Cardiac muscle cell (in vitro differentiated cells and primary cell): ENCODE measurements at regions not wholly inside any gene's neighbourhood (a gene's known extent, or its start where the extent isn't known, plus 50 kb on each side); places are given as distances from the start of the nearest gene placed in this dataset.

Experiments
- DNase-seq, 2 donors: peaks; one replicate each; pipeline versions ENCODE4 v3.0.0 to v3.0.0-alpha.2; 2010 to 2017; ENCODE audit warnings: low read depth in 1 of 2, low spot score in 1 of 2
- H3K27ac ChIP-seq: fragments of 200-600 bp; sonication (generic); 2 replicates; pipeline ENCODE4 v1.5.1; 2016
- H3K27me3 ChIP-seq: fragments of 200-600 bp; sonication (generic); 2 replicates; pipeline ENCODE4 v1.6.0; 2016; ENCODE audit warnings: control low read depth
- H3K36me3 ChIP-seq: fragments of 200-600 bp; sonication (generic); 2 replicates; pipeline ENCODE4 v1.5.1; 2016; ENCODE audit warnings: control low read depth
- H3K4me1 ChIP-seq: fragments of 200-600 bp; sonication (generic); 2 replicates; pipeline ENCODE4 v1.8.1; 2017; ENCODE audit warnings: low read depth, mild to moderate bottlenecking, mixed run types
- H3K4me3 ChIP-seq: fragments of 200-600 bp; sonication (generic); 2 replicates; pipeline ENCODE4 v1.5.1; 2016; ENCODE audit warnings: mild to moderate bottlenecking
- H3K9me3 ChIP-seq: fragments of 200-600 bp; sonication (generic); 2 replicates; pipeline ENCODE4 v1.5.1; 2017; ENCODE audit warnings: low read depth, mild to moderate bottlenecking, control low read depth
- CTCF ChIP-seq: IDR thresholded peaks from 2 replicates; pipeline ENCODE4 v1.5.1; 2012; ENCODE audit warnings: low read depth, mild to moderate bottlenecking, low read length

- peak; percentile 57 to 70 for DNase-seq
- no peak overlapping the region for H3K4me3 ChIP-seq
- no peaks in the 10 kb centered on the region for H3K36me3 ChIP-seq
- peak; percentile 72 for TF ChIP-seq CTCF
- H3K9me3 ChIP-seq = no peaks in the 10 kb centered on the region
- H3K27ac ChIP-seq = no peak overlapping the region
- no peaks in the 10 kb centered on the region for H3K27me3 ChIP-seq
- no peaks in the 10 kb centered on the region for H3K4me1 ChIP-seq
Measured at GRCh38 chr1:55284856-55285255, 69.7 kb upstream of the USP24 start.

- H3K27me3 ChIP-seq = no peaks in the 10 kb centered on the region
- H3K27ac ChIP-seq = no peak overlapping the region
- TF ChIP-seq CTCF = no peak
- no peak for DNase-seq
- H3K9me3 ChIP-seq = no peaks in the 10 kb centered on the region
- H3K4me3 ChIP-seq = no peak overlapping the region
- no peaks in the 10 kb centered on the region for H3K36me3 ChIP-seq
- H3K4me1 ChIP-seq = no peaks in the 10 kb centered on the region
Measured at GRCh38 chr1:55282058-55282457, 66.9 kb upstream of the USP24 start.

- H3K4me1 ChIP-seq = no peaks in the 10 kb centered on the region
- H3K9me3 ChIP-seq = no peaks in the 10 kb centered on the region
- no peaks in the 10 kb centered on the region for H3K36me3 ChIP-seq
- DNase-seq = no peak
- no peak for TF ChIP-seq CTCF
- H3K4me3 ChIP-seq = no peak overlapping the region
- no peaks in the 10 kb centered on the region for H3K27me3 ChIP-seq
- H3K27ac ChIP-seq = no peak overlapping the region
Measured at GRCh38 chr1:55280731-55281130, 65.6 kb upstream of the USP24 start.

- H3K4me1 ChIP-seq = no peaks in the 10 kb centered on the region
- H3K27me3 ChIP-seq = no peaks in the 10 kb centered on the region
- H3K36me3 ChIP-seq = no peaks in the 10 kb centered on the region
- no peak overlapping the region for H3K27ac ChIP-seq
- DNase-seq = no peak
- H3K4me3 ChIP-seq = no peak overlapping the region
- H3K9me3 ChIP-seq = no peaks in the 10 kb centered on the region
- no peak for TF ChIP-seq CTCF
Measured at GRCh38 chr1:55279627-55280026, 64.5 kb upstream of the USP24 start.

GRCh38 chr1:55278378-55278777 lies 63.2 kb upstream of the USP24 start:
- Histone ChIP-seq H3K27ac (no peak overlapping the region), H3K9me3 (no peaks in the 10 kb centered on the region), H3K4me3 (no peak overlapping the region), H3K27me3 (no peaks in the 10 kb centered on the region), H3K36me3 (no peaks in the 10 kb centered on the region), H3K4me1 (no peaks in the 10 kb centered on the region)
- no peak for TF ChIP-seq CTCF
- no peak for DNase-seq
